Keratinocyte (primary cell): ENCODE measurements at regions not wholly inside any gene's neighbourhood (a gene's known extent, or its start where the extent isn't known, plus 50 kb on each side); places are given as distances from the start of the nearest gene placed in this dataset.

Experiments
- DNase-seq: peaks from one replicate; pipeline ENCODE4 v3.0.0-alpha.2; 2011; ENCODE audit warnings: low read depth, missing footprints, low spot score
- FAIRE-seq: peaks from 2 replicates; lab custom pipeline; 2011; peaks lifted over from hg19 to GRCh38; lab: Jason Lieb, UNC
- H2AFZ ChIP-seq: 2 replicates; pipeline ENCODE4 v1.6.0; 2012; ENCODE audit warnings: low read length, control low read depth, inconsistent platforms; ENCODE audit not compliant: control insufficient read depth
- H3K27ac ChIP-seq: 2 replicates; pipeline ENCODE4 v1.5.1; 2011; ENCODE audit warnings: low read length; ENCODE audit not compliant: control insufficient read depth, insufficient read depth
- H3K27me3 ChIP-seq: 3 replicates; pipeline ENCODE4 v1.6.0; 2011; ENCODE audit warnings: low read length; ENCODE audit not compliant: control insufficient read depth, insufficient read depth; ENCODE audit errors: extremely low read depth
- H3K36me3 ChIP-seq, 2 experiments: 2 replicates in 1 of 2; 3 replicates in 1 of 2; pipeline ENCODE4 v1.5.1; 2011; ENCODE audit warnings: low read length in 2 of 2, mild to moderate bottlenecking in 1 of 2; ENCODE audit not compliant: control insufficient read depth in 2 of 2, insufficient read depth in 2 of 2; ENCODE audit errors: extremely low read depth in 1 of 2
- H3K4me1 ChIP-seq: 3 replicates; pipeline ENCODE4 v1.5.1; 2011; ENCODE audit warnings: low read length; ENCODE audit not compliant: control insufficient read depth, insufficient read depth; ENCODE audit errors: extremely low read depth
- H3K4me2 ChIP-seq: 3 replicates; pipeline ENCODE4 v1.6.0; 2011; ENCODE audit warnings: low read depth, low read length; ENCODE audit not compliant: control insufficient read depth, insufficient read depth; ENCODE audit errors: extremely low read depth
- H3K4me3 ChIP-seq, 3 experiments: fragments of 200-600 bp in 1 of 3; sonication (generic) in 1 of 3; 2 replicates in 2 of 3; 3 replicates in 1 of 3; pipeline ENCODE4 v1.5.1; 2011 to 2016; ENCODE audit warnings: low read length in 3 of 3, mild to moderate bottlenecking in 3 of 3, control low read depth in 2 of 3, inconsistent platforms in 1 of 3, low read depth in 1 of 3, mixed read lengths in 1 of 3, mixed run types in 1 of 3, moderate library complexity in 1 of 3; ENCODE audit not compliant: control insufficient read depth in 2 of 3, insufficient read depth in 2 of 3; ENCODE audit errors: extremely low read depth in 1 of 3
- H3K79me2 ChIP-seq: 2 replicates; pipeline ENCODE4 v1.6.0; 2012; ENCODE audit warnings: low read length; ENCODE audit not compliant: control insufficient read depth, insufficient read depth
- H3K9ac ChIP-seq: 3 replicates; pipeline ENCODE4 v1.6.0; 2011; ENCODE audit warnings: low read length; ENCODE audit not compliant: control insufficient read depth, insufficient read depth; ENCODE audit errors: extremely low read depth
- H3K9me1 ChIP-seq: 3 replicates; pipeline ENCODE4 v1.6.0; 2011; ENCODE audit warnings: low read length; ENCODE audit not compliant: control insufficient read depth, insufficient read depth; ENCODE audit errors: extremely low read depth
- H3K9me3 ChIP-seq: 2 replicates; pipeline ENCODE4 v1.5.1; 2012; ENCODE audit warnings: low read depth, low read length; ENCODE audit not compliant: control insufficient read depth
- H4K20me1 ChIP-seq: 3 replicates; pipeline ENCODE4 v1.6.0; 2011; ENCODE audit warnings: low read length; ENCODE audit not compliant: control insufficient read depth, insufficient read depth; ENCODE audit errors: extremely low read depth
- EZH2 ChIP-seq: IDR thresholded peaks from one replicate; pipeline ENCODE4 v1.6.1; 2012; ENCODE audit warnings: inconsistent platforms, mild to moderate bottlenecking, low read length, moderate library complexity
- dilution Hi-C: fragments of 300-500 bp; cut with MboI; formaldehyde crosslinking; loops from one replicate; pipeline ENCODE4 v1.7.0; 2020; ENCODE audit warnings: low sequenced_read_pairs; ENCODE audit not compliant: extremely low pct_ligation_motif_present
- TF ChIP-seq, protein P1 (sequence below), 3 experiments: IDR thresholded peaks in 1 of 3; conservative IDR thresholded peaks in 1 of 3; optimal IDR thresholded peaks in 1 of 3; 2 replicates in 2 of 3; 3 replicates in 1 of 3; pipeline versions ENCODE3 to v1.5.1; 2011; ENCODE audit warnings: low read length in 3 of 3, mild to moderate bottlenecking in 3 of 3, moderate library complexity in 2 of 3, control low read depth in 1 of 3, inconsistent platforms in 1 of 3; ENCODE audit not compliant: insufficient read depth in 2 of 3; ENCODE audit errors: extremely low read depth in 1 of 3

- no peaks in the 10 kb centered on the region for H3K27me3 ChIP-seq
- no peak for DNase-seq
- no peaks in the 10 kb centered on the region for H3K9me3 ChIP-seq
- H2AFZ ChIP-seq: no peak overlapping the region
- no peak overlapping the region for H3K9ac ChIP-seq
- FAIRE-seq: no peak
- H4K20me1 ChIP-seq: no peaks in the 10 kb centered on the region
- TF ChIP-seq, protein P1, sequence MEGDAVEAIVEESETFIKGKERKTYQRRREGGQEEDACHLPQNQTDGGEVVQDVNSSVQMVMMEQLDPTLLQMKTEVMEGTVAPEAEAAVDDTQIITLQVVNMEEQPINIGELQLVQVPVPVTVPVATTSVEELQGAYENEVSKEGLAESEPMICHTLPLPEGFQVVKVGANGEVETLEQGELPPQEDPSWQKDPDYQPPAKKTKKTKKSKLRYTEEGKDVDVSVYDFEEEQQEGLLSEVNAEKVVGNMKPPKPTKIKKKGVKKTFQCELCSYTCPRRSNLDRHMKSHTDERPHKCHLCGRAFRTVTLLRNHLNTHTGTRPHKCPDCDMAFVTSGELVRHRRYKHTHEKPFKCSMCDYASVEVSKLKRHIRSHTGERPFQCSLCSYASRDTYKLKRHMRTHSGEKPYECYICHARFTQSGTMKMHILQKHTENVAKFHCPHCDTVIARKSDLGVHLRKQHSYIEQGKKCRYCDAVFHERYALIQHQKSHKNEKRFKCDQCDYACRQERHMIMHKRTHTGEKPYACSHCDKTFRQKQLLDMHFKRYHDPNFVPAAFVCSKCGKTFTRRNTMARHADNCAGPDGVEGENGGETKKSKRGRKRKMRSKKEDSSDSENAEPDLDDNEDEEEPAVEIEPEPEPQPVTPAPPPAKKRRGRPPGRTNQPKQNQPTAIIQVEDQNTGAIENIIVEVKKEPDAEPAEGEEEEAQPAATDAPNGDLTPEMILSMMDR (optimal IDR thresholded peaks at IDR 0.05 in 1 of 3, IDR thresholded peaks at IDR 0.05 in 1 of 3, conservative IDR thresholded peaks at IDR 0.05 in 1 of 3; ENCODE audit: extremely low read depth in 1 of 3, insufficient read depth in 2 of 3, low read length in 3 of 3): no peak
- TF ChIP-seq EZH2: no peak
- no peaks in the 10 kb centered on the region for H3K9me1 ChIP-seq
- no peaks in the 10 kb centered on the region for H3K4me1 ChIP-seq
- no peak overlapping the region for H3K4me3 ChIP-seq
- H3K79me2 ChIP-seq: no peaks in the 10 kb centered on the region
- dilution Hi-C loops: no loop called here
- H3K36me3 ChIP-seq: no peaks in the 10 kb centered on the region
- no peak overlapping the region for H3K4me2 ChIP-seq
- no peak overlapping the region for H3K27ac ChIP-seq
Observed at GRCh38 chr2:159850789-159851188, 52.8 kb upstream of the CD302 start.

GRCh38 chr2:159849160-159849813 is 51.3 kb upstream of the CD302 start:
- no peak overlapping the region for H3K9ac ChIP-seq
- H3K9me3 ChIP-seq: no peaks in the 10 kb centered on the region
- H4K20me1 ChIP-seq: no peaks in the 10 kb centered on the region
- no peak overlapping the region for H2AFZ ChIP-seq
- no peaks in the 10 kb centered on the region for H3K79me2 ChIP-seq
- FAIRE-seq: no peak
- no peak overlapping the region for H3K4me2 ChIP-seq
- H3K36me3 ChIP-seq: no peaks in the 10 kb centered on the region
- TF ChIP-seq, protein P1 (optimal IDR thresholded peaks at IDR 0.05 in 1 of 3, IDR thresholded peaks at IDR 0.05 in 1 of 3, conservative IDR thresholded peaks at IDR 0.05 in 1 of 3; ENCODE audit: extremely low read depth in 1 of 3, insufficient read depth in 2 of 3, low read length in 3 of 3): no peak
- TF ChIP-seq EZH2: no peak
- no peaks in the 10 kb centered on the region for H3K27me3 ChIP-seq
- dilution Hi-C loops: no loop called here
- H3K27ac ChIP-seq: no peak overlapping the region
- DNase-seq: no peak
- no peak overlapping the region for H3K4me3 ChIP-seq
- no peaks in the 10 kb centered on the region for H3K4me1 ChIP-seq
- H3K9me1 ChIP-seq: no peaks in the 10 kb centered on the region
